HTR-8/SVneo (cell line): ENCODE measurements at regions not wholly inside any gene's neighbourhood (a gene's known extent, or its start where the extent isn't known, plus 50 kb on each side); places are given as distances from the start of the nearest gene placed in this dataset.
"Not testable (repeated sequence)": the region's sequence is repeated elsewhere in the genome, so short reads cannot be mapped to it uniquely, and the experiment has no call there.

ENCODE experiments used
- DNase-seq: peaks from one replicate; pipeline ENCODE4 v3.0.0; 2011; ENCODE audit warnings: low spot score, mixed read lengths; ENCODE audit not compliant: insufficient read length
- FAIRE-seq: peaks from 2 replicates; lab custom pipeline; 2011; peaks lifted over from hg19 to GRCh38; lab: Jason Lieb, UNC

- DNase-seq (no peak), FAIRE-seq (peak; percentile 42)
Measured at GRCh38 chr2:189305291-189305943, 125.9 kb upstream of the COL5A2 start.

GRCh38 chr2:189306525-189306924, 127.0 kb upstream of the COL5A2 start:
- FAIRE-seq (peak; percentile 16), DNase-seq (no peak)

GRCh38 chr2:189308056-189308790, 128.7 kb upstream of the COL5A2 start:
- FAIRE-seq = peak; percentile 51
- no peak for DNase-seq

GRCh38 chr2:189309331-189309730, 129.8 kb upstream of the COL5A2 start:
- FAIRE-seq (no peak), DNase-seq (no peak)

- no peak for FAIRE-seq
Measured at GRCh38 chr2:189312211-189312610, 129.1 kb upstream of the WDR75 start.

GRCh38 chr2:189312643-189313042, 128.6 kb upstream of the WDR75 start:
- DNase-seq (no peak), FAIRE-seq (no peak)

More at GRCh38 chr2:189312211-189312610, 129.1 kb upstream of the WDR75 start:
- no peak for DNase-seq

GRCh38 chr2:189318761-189319160, 122.5 kb upstream of the WDR75 start:
- DNase-seq (no peak), FAIRE-seq (no peak)

GRCh38 chr2:189319424-189319823, 121.8 kb upstream of the WDR75 start:
- FAIRE-seq, DNase-seq: not testable (repeated sequence)

- FAIRE-seq = peak; percentile 40
- DNase-seq = no peak
Measured at GRCh38 chr2:189327879-189328847, 113.1 kb upstream of the WDR75 start.

- DNase-seq (no peak), FAIRE-seq (no peak)
Measured at GRCh38 chr2:189328848-189329245, 112.4 kb upstream of the WDR75 start.

GRCh38 chr2:189336276-189336975, 104.8 kb upstream of the WDR75 start:
- no peak for DNase-seq
- FAIRE-seq = no peak

GRCh38 chr2:189337656-189338055, 103.6 kb upstream of the WDR75 start:
- FAIRE-seq (no peak), DNase-seq (no peak)

GRCh38 chr2:189338115-189338514, 103.2 kb upstream of the WDR75 start:
- FAIRE-seq = no peak
- DNase-seq = no peak

- FAIRE-seq = peak; percentile 52
- no peak for DNase-seq
Measured at GRCh38 chr2:189341077-189341476, 100.2 kb upstream of the WDR75 start.

GRCh38 chr2:189344043-189344442, 97.2 kb upstream of the WDR75 start:
- FAIRE-seq (no peak), DNase-seq (no peak)

GRCh38 chr2:189347540-189347939, 93.7 kb upstream of the WDR75 start:
- FAIRE-seq (peak; percentile 65), DNase-seq (peak; percentile 78)

- DNase-seq = no peak
- peak; percentile 59 for FAIRE-seq
Measured at GRCh38 chr2:189348369-189348768, 92.9 kb upstream of the WDR75 start.

- FAIRE-seq (no peak), DNase-seq (no peak)
Measured at GRCh38 chr2:189350540-189351209, 90.6 kb upstream of the WDR75 start.

GRCh38 chr2:189351933-189352332, 89.3 kb upstream of the WDR75 start:
- DNase-seq, FAIRE-seq: not testable (repeated sequence)
